WTC11 (cell line): ENCODE measurements at regions not wholly inside any gene's neighbourhood (a gene's known extent, or its start where the extent isn't known, plus 50 kb on each side); places are given as distances from the start of the nearest gene placed in this dataset.

Experiments used
- ATF1 ChIP-seq: sonication (generic); formaldehyde crosslinking; IDR thresholded peaks from 2 replicates; pipeline ENCODE4 v1.8.1; 2023; ENCODE audit warnings: mild to moderate bottlenecking, moderate library complexity, missing genetic modification reagents
- FOXP1 ChIP-seq: sonication (generic); formaldehyde crosslinking; IDR thresholded peaks from 2 replicates; pipeline ENCODE4 v1.8.0; 2022; ENCODE audit warnings: missing genetic modification reagents, mild to moderate bottlenecking, moderate library complexity, borderline replicate concordance
- NR1H2 ChIP-seq: sonication (generic); formaldehyde crosslinking; IDR thresholded peaks from 2 replicates; pipeline ENCODE4 v1.9.0; 2021; ENCODE audit warnings: mild to moderate bottlenecking, moderate library complexity, missing genetic modification reagents
- TCF7 ChIP-seq: sonication (generic); formaldehyde crosslinking; IDR thresholded peaks from 2 replicates; pipeline ENCODE4 v1.8.0; 2022; ENCODE audit warnings: mild to moderate bottlenecking, low read depth, missing genetic modification reagents, moderate library complexity
- TF ChIP-seq, protein P1 (sequence below): fragments of 250-450 bp; sonication (Bioruptor Pico); conservative IDR thresholded peaks from 2 replicates; pipeline ENCODE4 v1.9.0; 2021; ENCODE audit warnings: mild to moderate bottlenecking

DNA sequence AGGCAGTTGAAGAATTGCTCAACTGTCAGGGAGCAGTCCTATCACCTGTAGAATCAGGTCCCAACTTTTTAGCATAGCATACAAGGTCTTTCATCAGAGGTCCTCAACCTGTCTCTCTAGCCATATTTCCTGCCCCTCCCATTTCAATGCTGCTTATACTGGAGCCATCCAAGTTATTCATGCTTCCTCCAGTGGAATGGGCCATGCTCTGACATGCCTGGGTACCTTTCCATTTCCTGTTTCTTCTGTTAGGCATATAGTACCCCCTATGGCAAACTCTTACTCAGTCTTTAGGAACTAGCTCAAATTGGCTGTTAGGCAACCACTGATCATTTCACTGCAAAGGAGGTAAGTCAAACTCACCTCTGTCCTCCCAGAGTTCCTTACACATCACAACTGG lies 51.0 kb upstream of the ABCA12 start (continued):
- TF ChIP-seq, protein P1, sequence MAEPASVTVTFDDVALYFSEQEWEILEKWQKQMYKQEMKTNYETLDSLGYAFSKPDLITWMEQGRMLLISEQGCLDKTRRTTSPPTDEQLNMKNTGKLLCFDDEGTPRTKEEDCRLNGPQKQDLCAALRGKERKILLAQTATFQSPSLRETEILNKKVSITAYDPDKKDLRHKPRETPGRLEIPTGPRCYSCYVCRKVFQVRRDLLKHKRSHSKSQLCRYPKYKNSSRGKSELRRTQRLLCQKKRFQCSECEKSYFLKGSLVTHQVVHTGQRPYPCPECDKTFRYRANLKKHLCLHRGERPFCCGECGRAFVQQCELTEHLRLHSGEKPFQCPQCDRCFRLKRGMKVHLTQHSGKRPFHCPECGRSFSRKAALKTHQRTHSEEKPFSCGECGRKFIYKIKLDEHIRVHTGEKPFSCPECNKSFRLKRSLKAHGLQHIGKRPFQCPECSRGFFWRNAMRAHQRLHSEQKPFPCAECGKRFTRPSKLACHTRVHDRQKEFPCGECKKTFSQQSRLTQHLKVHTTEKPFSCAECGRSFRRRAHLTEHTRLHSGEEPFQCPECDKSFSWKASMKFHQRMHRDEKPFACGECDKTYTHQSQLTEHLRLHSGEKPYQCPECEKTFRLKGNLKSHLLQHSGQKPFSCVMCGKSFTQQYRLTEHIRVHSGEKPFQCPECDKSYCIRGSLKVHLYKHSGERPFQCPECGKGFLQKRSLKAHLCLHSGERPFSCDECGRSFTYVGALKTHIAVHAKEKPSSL: no peak
- TF ChIP-seq NR1H2 (no peak), ATF1 (CRISPR knock-in tag) (no peak), TCF7 (CRISPR knock-in tag) (no peak), FOXP1 (CRISPR knock-in tag) (no peak)
